ENCODE measurements at regions not wholly inside any gene's neighbourhood (a gene's known extent, or its start where the extent isn't known, plus 50 kb on each side); places are given as distances from the start of the nearest gene placed in this dataset.

GRCh38 chr2:128770143-128771085, 451.7 kb upstream of the HS6ST1 start:
- TF ChIP-seq CTCF (IDR thresholded peaks at IDR 0.05) (no peak), RXRA (IDR thresholded peaks at IDR 0.05; ENCODE audit: borderline replicate concordance, low read depth) (no peak), REST (IDR thresholded peaks at IDR 0.05; ENCODE audit: low read depth, low read length) (no peak), POLR2AphosphoS5 (IDR thresholded peaks at IDR 0.05; ENCODE audit: low read depth, low read length) (no peak), SMC3 (IDR thresholded peaks at IDR 0.05; ENCODE audit: low read depth, low read length) (no peak), JUND (IDR thresholded peaks at IDR 0.05) (no peak)
- TF ChIP-seq, protein P1, sequence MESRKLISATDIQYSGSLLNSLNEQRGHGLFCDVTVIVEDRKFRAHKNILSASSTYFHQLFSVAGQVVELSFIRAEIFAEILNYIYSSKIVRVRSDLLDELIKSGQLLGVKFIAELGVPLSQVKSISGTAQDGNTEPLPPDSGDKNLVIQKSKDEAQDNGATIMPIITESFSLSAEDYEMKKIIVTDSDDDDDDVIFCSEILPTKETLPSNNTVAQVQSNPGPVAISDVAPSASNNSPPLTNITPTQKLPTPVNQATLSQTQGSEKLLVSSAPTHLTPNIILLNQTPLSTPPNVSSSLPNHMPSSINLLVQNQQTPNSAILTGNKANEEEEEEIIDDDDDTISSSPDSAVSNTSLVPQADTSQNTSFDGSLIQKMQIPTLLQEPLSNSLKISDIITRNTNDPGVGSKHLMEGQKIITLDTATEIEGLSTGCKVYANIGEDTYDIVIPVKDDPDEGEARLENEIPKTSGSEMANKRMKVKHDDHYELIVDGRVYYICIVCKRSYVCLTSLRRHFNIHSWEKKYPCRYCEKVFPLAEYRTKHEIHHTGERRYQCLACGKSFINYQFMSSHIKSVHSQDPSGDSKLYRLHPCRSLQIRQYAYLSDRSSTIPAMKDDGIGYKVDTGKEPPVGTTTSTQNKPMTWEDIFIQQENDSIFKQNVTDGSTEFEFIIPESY (IDR thresholded peaks at IDR 0.05; ENCODE audit: borderline replicate concordance, low read depth): no peak
- TF ChIP-seq, protein P2, sequence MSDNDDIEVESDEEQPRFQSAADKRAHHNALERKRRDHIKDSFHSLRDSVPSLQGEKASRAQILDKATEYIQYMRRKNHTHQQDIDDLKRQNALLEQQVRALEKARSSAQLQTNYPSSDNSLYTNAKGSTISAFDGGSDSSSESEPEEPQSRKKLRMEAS (IDR thresholded peaks at IDR 0.05; ENCODE audit: low read depth): no peak

All from SK-N-SH (cell line).